ENCODE measurements at regions not wholly inside any gene's neighbourhood (a gene's known extent, or its start where the extent isn't known, plus 50 kb on each side); places are given as distances from the start of the nearest gene placed in this dataset.

- H3K27ac ChIP-seq, result no peak overlapping the region
- TF ChIP-seq, protein P1, sequence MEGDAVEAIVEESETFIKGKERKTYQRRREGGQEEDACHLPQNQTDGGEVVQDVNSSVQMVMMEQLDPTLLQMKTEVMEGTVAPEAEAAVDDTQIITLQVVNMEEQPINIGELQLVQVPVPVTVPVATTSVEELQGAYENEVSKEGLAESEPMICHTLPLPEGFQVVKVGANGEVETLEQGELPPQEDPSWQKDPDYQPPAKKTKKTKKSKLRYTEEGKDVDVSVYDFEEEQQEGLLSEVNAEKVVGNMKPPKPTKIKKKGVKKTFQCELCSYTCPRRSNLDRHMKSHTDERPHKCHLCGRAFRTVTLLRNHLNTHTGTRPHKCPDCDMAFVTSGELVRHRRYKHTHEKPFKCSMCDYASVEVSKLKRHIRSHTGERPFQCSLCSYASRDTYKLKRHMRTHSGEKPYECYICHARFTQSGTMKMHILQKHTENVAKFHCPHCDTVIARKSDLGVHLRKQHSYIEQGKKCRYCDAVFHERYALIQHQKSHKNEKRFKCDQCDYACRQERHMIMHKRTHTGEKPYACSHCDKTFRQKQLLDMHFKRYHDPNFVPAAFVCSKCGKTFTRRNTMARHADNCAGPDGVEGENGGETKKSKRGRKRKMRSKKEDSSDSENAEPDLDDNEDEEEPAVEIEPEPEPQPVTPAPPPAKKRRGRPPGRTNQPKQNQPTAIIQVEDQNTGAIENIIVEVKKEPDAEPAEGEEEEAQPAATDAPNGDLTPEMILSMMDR (conservative IDR thresholded peaks at IDR 0.05), result no peak
Observed at GRCh38 chr4:132605551-132605950, 543.5 kb upstream of the PCDH10 start.

- no peak overlapping the region for H3K27ac ChIP-seq
- TF ChIP-seq, protein P1 (conservative IDR thresholded peaks at IDR 0.05), result peak; percentile 73
Observed at GRCh38 chr4:132614682-132615081, 534.4 kb upstream of the PCDH10 start.

- H3K27ac ChIP-seq, result no peak overlapping the region
- TF ChIP-seq, protein P1 (conservative IDR thresholded peaks at IDR 0.05), result no peak
Observed at GRCh38 chr4:132619968-132620367, 529.1 kb upstream of the PCDH10 start.

- no peak overlapping the region for H3K27ac ChIP-seq
- TF ChIP-seq, protein P1 (conservative IDR thresholded peaks at IDR 0.05), result peak; percentile 90
Observed at GRCh38 chr4:132642016-132642817, 506.9 kb upstream of the PCDH10 start.

DNA sequence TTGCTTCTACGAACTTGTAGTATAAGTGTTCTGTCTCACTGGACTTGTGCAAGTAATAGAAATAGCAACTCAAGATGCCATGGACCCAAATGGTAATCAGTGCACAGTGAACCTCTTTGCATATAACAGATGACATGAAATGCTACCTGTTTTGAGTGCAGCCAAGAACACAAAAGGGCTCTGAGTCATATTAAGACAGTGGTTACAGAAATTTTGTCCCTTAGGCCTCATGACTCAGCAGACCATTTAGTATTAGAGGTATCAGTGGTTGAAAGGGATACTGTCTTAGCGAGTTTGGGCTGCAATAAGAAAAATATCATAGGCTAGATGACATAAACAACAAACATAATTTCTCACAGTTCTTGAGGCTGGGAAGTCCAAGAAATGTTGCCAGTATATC is 502.9 kb upstream of the PCDH10 start:
- no peak overlapping the region for H3K27ac ChIP-seq
- TF ChIP-seq, protein P1 (conservative IDR thresholded peaks at IDR 0.05), result no peak

DNA sequence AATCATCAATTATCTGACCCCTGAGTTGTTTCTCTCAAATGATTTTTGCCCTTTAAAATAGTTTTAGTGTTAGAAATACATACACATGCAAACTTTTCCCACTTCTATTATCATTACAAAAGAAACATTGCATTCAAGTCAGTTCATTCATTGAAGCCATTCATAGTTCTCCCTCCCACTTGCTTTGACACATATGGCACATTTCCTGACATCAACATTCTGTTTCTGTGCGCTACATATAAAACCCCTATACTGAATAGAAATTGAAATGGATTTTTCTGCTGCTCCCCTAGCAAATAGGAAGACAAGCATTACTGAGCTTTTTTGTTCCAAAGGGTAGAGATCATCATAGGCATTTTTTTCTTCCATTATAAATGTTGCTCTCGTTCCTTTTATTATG is 497.9 kb upstream of the PCDH10 start:
- TF ChIP-seq, protein P1 (conservative IDR thresholded peaks at IDR 0.05), result no peak
- no peak overlapping the region for H3K27ac ChIP-seq

- H3K27ac ChIP-seq, result no peak overlapping the region
- TF ChIP-seq, protein P1 (conservative IDR thresholded peaks at IDR 0.05), result no peak
Observed at GRCh38 chr4:132660181-132660580, 488.9 kb upstream of the PCDH10 start.
